Activated naive CD8-positive, alpha-beta T cell treated with anti-CD3 and anti-CD28 coated beads, Interleukin-2, amount 50 U/mL, for 24 hours (primary cell): ENCODE measurements at regions not wholly inside any gene's neighbourhood (a gene's known extent, or its start where the extent isn't known, plus 50 kb on each side); places are given as distances from the start of the nearest gene placed in this dataset.
"Not testable (repeated sequence)": the region's sequence is repeated elsewhere in the genome, so short reads cannot be mapped to it uniquely, and the experiment has no call there.

ENCODE experiments used
- ATAC-seq: fragments of 150-1000 bp; cut with Tn5 transposase; one replicate; pipeline ENCODE4 v1.10.0; 2021
- DNase-seq: peaks from one replicate; pipeline ENCODE4 v3.0.0; 2021
- H3K27ac Mint-ChIP-seq: one replicate; pipeline ENCODE4 v1.8.0; 2021; ENCODE audit warnings: mild to moderate bottlenecking, mixed read lengths
- H3K27me3 Mint-ChIP-seq: one replicate; pipeline ENCODE4 v1.8.0; 2021; ENCODE audit warnings: mixed read lengths
- H3K36me3 Mint-ChIP-seq: one replicate; pipeline ENCODE4 v1.8.0; 2021; ENCODE audit warnings: low read depth, mixed read lengths
- H3K4me1 Mint-ChIP-seq: one replicate; pipeline ENCODE4 v1.8.0; 2021; ENCODE audit warnings: mixed read lengths
- H3K4me3 Mint-ChIP-seq: one replicate; pipeline ENCODE4 v1.8.0; 2021; ENCODE audit warnings: mild to moderate bottlenecking, moderate library complexity, mixed read lengths
- H3K9me3 Mint-ChIP-seq: one replicate; pipeline ENCODE4 v1.8.0; 2021; ENCODE audit warnings: mixed read lengths

- Mint-ChIP-seq H3K9me3 (peaks cover 11% of the 10 kb centered on the region), H3K27ac (no peak overlapping the region), H3K4me1 (no peaks in the 10 kb centered on the region), H3K36me3 (no peaks in the 10 kb centered on the region), H3K27me3 (no peaks in the 10 kb centered on the region), H3K4me3 (no peak overlapping the region)
- DNase-seq (no peak), ATAC-seq (no peak)
Measured at GRCh38 chr6:120804612-120805011, 529.7 kb downstream of the TBC1D32 start.

GRCh38 chr6:120786682-120787081 is 547.6 kb downstream of the TBC1D32 start:
- Mint-ChIP-seq H3K36me3 (no peaks in the 10 kb centered on the region), H3K27ac (no peak overlapping the region), H3K4me1 (no peaks in the 10 kb centered on the region), H3K9me3 (no peaks in the 10 kb centered on the region), H3K27me3 (no peaks in the 10 kb centered on the region), H3K4me3 (no peak overlapping the region)
- DNase-seq = no peak
- no peak for ATAC-seq

- Mint-ChIP-seq H3K9me3 (no peaks in the 10 kb centered on the region), H3K36me3 (no peaks in the 10 kb centered on the region), H3K27ac (no peak overlapping the region), H3K4me1 (no peaks in the 10 kb centered on the region), H3K4me3 (no peak overlapping the region), H3K27me3 (no peaks in the 10 kb centered on the region)
- peak; percentile 24 for ATAC-seq
- no peak for DNase-seq
Measured at GRCh38 chr6:120786256-120786655, 548.0 kb downstream of the TBC1D32 start.

- ATAC-seq (no peak), DNase-seq (no peak)
- Mint-ChIP-seq H3K36me3 (no peaks in the 10 kb centered on the region), H3K4me1 (no peaks in the 10 kb centered on the region), H3K4me3 (no peak overlapping the region), H3K27ac (no peak overlapping the region), H3K27me3 (no peaks in the 10 kb centered on the region), H3K9me3 (no peaks in the 10 kb centered on the region)
Measured at GRCh38 chr6:120785459-120786086, 548.7 kb downstream of the TBC1D32 start.

GRCh38 chr6:120779441-120779840 is 554.8 kb downstream of the TBC1D32 start:
- H3K4me1 Mint-ChIP-seq = no peaks in the 10 kb centered on the region
- H3K27ac Mint-ChIP-seq = no peak overlapping the region
- no peaks in the 10 kb centered on the region for H3K27me3 Mint-ChIP-seq
- ATAC-seq (no peak), DNase-seq (no peak)
- no peak overlapping the region for H3K4me3 Mint-ChIP-seq
- H3K9me3 Mint-ChIP-seq = no peaks in the 10 kb centered on the region
- no peaks in the 10 kb centered on the region for H3K36me3 Mint-ChIP-seq

- no peak for ATAC-seq
- no peaks in the 10 kb centered on the region for H3K36me3 Mint-ChIP-seq
- H3K27me3 Mint-ChIP-seq = no peaks in the 10 kb centered on the region
- H3K4me3 Mint-ChIP-seq = no peak overlapping the region
- H3K4me1 Mint-ChIP-seq = no peaks in the 10 kb centered on the region
- no peak for DNase-seq
- no peaks in the 10 kb centered on the region for H3K9me3 Mint-ChIP-seq
- H3K27ac Mint-ChIP-seq = no peak overlapping the region
Measured at GRCh38 chr6:120775698-120776097, 558.6 kb downstream of the TBC1D32 start.

GRCh38 chr6:120774275-120774674 is 560.0 kb downstream of the TBC1D32 start:
- H3K9me3 Mint-ChIP-seq = no peaks in the 10 kb centered on the region
- no peak overlapping the region for H3K27ac Mint-ChIP-seq
- no peaks in the 10 kb centered on the region for H3K36me3 Mint-ChIP-seq
- DNase-seq = no peak
- no peaks in the 10 kb centered on the region for H3K27me3 Mint-ChIP-seq
- ATAC-seq = no peak
- H3K4me1 Mint-ChIP-seq = no peaks in the 10 kb centered on the region
- no peak overlapping the region for H3K4me3 Mint-ChIP-seq

GRCh38 chr6:120771019-120771418 is 563.3 kb downstream of the TBC1D32 start:
- ATAC-seq = no peak
- Mint-ChIP-seq H3K27me3 (no peaks in the 10 kb centered on the region), H3K27ac (no peak overlapping the region), H3K4me3 (no peak overlapping the region), H3K4me1 (no peaks in the 10 kb centered on the region), H3K9me3 (no peaks in the 10 kb centered on the region), H3K36me3 (no peaks in the 10 kb centered on the region)
- DNase-seq = no peak

- no peaks in the 10 kb centered on the region for H3K9me3 Mint-ChIP-seq
- ATAC-seq (no peak), DNase-seq (no peak)
- H3K27ac Mint-ChIP-seq = no peak overlapping the region
- H3K4me3 Mint-ChIP-seq = no peak overlapping the region
- no peaks in the 10 kb centered on the region for H3K4me1 Mint-ChIP-seq
- no peaks in the 10 kb centered on the region for H3K36me3 Mint-ChIP-seq
- H3K27me3 Mint-ChIP-seq = no peaks in the 10 kb centered on the region
Measured at GRCh38 chr6:120764312-120764711, 570.0 kb downstream of the TBC1D32 start.

GRCh38 chr6:120759570-120759969 is 574.7 kb downstream of the TBC1D32 start:
- DNase-seq = no peak

GRCh38 chr6:120748574-120748973 is 585.7 kb downstream of the TBC1D32 start:
- not testable (repeated sequence) for H3K36me3 Mint-ChIP-seq, DNase-seq, ATAC-seq, H3K9me3 Mint-ChIP-seq, H3K4me3 Mint-ChIP-seq, H3K27ac Mint-ChIP-seq, H3K27me3 Mint-ChIP-seq, H3K4me1 Mint-ChIP-seq

More at GRCh38 chr6:120759570-120759969, 574.7 kb downstream of the TBC1D32 start:
- H3K4me3 Mint-ChIP-seq = no peak overlapping the region
- no peak for ATAC-seq
- H3K36me3 Mint-ChIP-seq = no peaks in the 10 kb centered on the region
- H3K27me3 Mint-ChIP-seq = no peaks in the 10 kb centered on the region
- H3K4me1 Mint-ChIP-seq = no peaks in the 10 kb centered on the region
- no peak overlapping the region for H3K27ac Mint-ChIP-seq
- H3K9me3 Mint-ChIP-seq = peaks cover 4% of the 10 kb centered on the region

GRCh38 chr6:120736740-120737139 is 597.5 kb downstream of the TBC1D32 start:
- no peak for DNase-seq
- Mint-ChIP-seq H3K27me3 (no peaks in the 10 kb centered on the region), H3K27ac (no peak overlapping the region), H3K36me3 (no peaks in the 10 kb centered on the region), H3K9me3 (no peaks in the 10 kb centered on the region), H3K4me1 (no peaks in the 10 kb centered on the region), H3K4me3 (no peak overlapping the region)
- ATAC-seq = no peak

- Mint-ChIP-seq H3K9me3 (no peaks in the 10 kb centered on the region), H3K27me3 (no peaks in the 10 kb centered on the region), H3K27ac (no peak overlapping the region), H3K4me3 (no peak overlapping the region), H3K4me1 (no peaks in the 10 kb centered on the region), H3K36me3 (no peaks in the 10 kb centered on the region)
- ATAC-seq (no peak), DNase-seq (no peak)
Measured at GRCh38 chr6:120735641-120736040, 598.6 kb downstream of the TBC1D32 start.

- Mint-ChIP-seq H3K9me3 (peaks cover 14% of the 10 kb centered on the region), H3K27ac (no peak overlapping the region), H3K4me1 (no peaks in the 10 kb centered on the region), H3K27me3 (no peaks in the 10 kb centered on the region), H3K4me3 (no peak overlapping the region), H3K36me3 (no peaks in the 10 kb centered on the region)
- ATAC-seq (no peak), DNase-seq (no peak)
Measured at GRCh38 chr6:120711255-120711654, 623.0 kb downstream of the TBC1D32 start.

- H3K36me3 Mint-ChIP-seq = no peaks in the 10 kb centered on the region
- H3K4me1 Mint-ChIP-seq = no peaks in the 10 kb centered on the region
- H3K9me3 Mint-ChIP-seq = peaks cover 16% of the 10 kb centered on the region
- no peak for DNase-seq
- no peak overlapping the region for H3K4me3 Mint-ChIP-seq
- H3K27me3 Mint-ChIP-seq = no peaks in the 10 kb centered on the region
- H3K27ac Mint-ChIP-seq = no peak overlapping the region
- no peak for ATAC-seq
Measured at GRCh38 chr6:120700001-120700400, 634.3 kb downstream of the TBC1D32 start.

- Mint-ChIP-seq H3K9me3 (no peaks in the 10 kb centered on the region), H3K4me3 (no peak overlapping the region), H3K27me3 (no peaks in the 10 kb centered on the region), H3K27ac (no peak overlapping the region), H3K4me1 (no peaks in the 10 kb centered on the region), H3K36me3 (no peaks in the 10 kb centered on the region)
- no peak for DNase-seq
- no peak for ATAC-seq
Measured at GRCh38 chr6:120686492-120686891, 647.8 kb downstream of the TBC1D32 start.
